ENCODE measurements at regions not wholly inside any gene's neighbourhood (a gene's known extent, or its start where the extent isn't known, plus 50 kb on each side); places are given as distances from the start of the nearest gene placed in this dataset.
"Not testable (repeated sequence)": the region's sequence is repeated elsewhere in the genome, so short reads cannot be mapped to it uniquely, and the experiment has no call there.

DNA sequence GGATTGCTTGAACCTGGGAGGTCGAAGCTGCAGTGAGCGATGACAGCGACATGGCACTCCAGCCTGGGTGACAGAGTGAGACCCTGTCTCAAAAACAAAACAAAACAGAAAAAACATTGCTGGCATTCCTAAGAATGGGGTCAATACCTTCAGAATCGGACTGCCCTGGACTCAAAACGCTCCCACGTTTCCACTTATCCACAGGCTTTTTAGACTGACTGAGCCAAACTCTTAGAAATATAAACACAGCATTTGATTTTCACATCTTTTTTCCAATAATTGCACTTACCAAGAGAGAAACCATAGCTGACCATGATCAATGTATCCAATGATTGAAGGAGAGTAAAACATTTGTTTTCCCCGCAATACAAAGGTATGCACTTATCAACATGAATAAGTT is 59.5 kb upstream of the CUX1 start:
- TF ChIP-seq, protein P1, sequence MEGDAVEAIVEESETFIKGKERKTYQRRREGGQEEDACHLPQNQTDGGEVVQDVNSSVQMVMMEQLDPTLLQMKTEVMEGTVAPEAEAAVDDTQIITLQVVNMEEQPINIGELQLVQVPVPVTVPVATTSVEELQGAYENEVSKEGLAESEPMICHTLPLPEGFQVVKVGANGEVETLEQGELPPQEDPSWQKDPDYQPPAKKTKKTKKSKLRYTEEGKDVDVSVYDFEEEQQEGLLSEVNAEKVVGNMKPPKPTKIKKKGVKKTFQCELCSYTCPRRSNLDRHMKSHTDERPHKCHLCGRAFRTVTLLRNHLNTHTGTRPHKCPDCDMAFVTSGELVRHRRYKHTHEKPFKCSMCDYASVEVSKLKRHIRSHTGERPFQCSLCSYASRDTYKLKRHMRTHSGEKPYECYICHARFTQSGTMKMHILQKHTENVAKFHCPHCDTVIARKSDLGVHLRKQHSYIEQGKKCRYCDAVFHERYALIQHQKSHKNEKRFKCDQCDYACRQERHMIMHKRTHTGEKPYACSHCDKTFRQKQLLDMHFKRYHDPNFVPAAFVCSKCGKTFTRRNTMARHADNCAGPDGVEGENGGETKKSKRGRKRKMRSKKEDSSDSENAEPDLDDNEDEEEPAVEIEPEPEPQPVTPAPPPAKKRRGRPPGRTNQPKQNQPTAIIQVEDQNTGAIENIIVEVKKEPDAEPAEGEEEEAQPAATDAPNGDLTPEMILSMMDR (conservative IDR thresholded peaks at IDR 0.05): no peak
- no peak for TF ChIP-seq EZH2 (IDR thresholded peaks at IDR 0.05; ENCODE audit: low read depth)
- POLR2A ChIA-PET (ENCODE audit: unreplicated experiment): no interaction called here
- DNase-seq: no peak
- no peak overlapping the region for H2AFZ ChIP-seq
- CTCF ChIA-PET: no interaction called here
- H3K36me3 ChIP-seq (ENCODE audit: low read depth): no peaks in the 10 kb centered on the region
- H3K4me1 ChIP-seq (replicated peaks; ENCODE audit: insufficient read depth): no peaks in the 10 kb centered on the region
- H3K4me3 ChIP-seq: no peak overlapping the region
- H3K4me2 ChIP-seq: no peak overlapping the region
- BruUV-seq (replicated peaks): no TSS peak
- H3K9me3 ChIP-seq (ENCODE audit: insufficient read depth, low read depth): no peaks in the 10 kb centered on the region
- no peaks in the 10 kb centered on the region for H3F3A ChIP-seq (ENCODE audit: insufficient read depth, low read depth)
- H3K79me2 ChIP-seq (ENCODE audit: low read depth): no peaks in the 10 kb centered on the region
- H3K9me2 ChIP-seq (ENCODE audit: insufficient read depth): no peaks in the 10 kb centered on the region
- intact Hi-C loops (cut with micrococcal nuclease; ENCODE audit: unreplicated experiment): no loop called here
- H4K20me1 ChIP-seq (ENCODE audit: insufficient read depth): no peaks in the 10 kb centered on the region
- H3K27ac ChIP-seq: no peak overlapping the region
- H3K27me3 ChIP-seq (ENCODE audit: insufficient read depth, low read depth): no peaks in the 10 kb centered on the region

DNA sequence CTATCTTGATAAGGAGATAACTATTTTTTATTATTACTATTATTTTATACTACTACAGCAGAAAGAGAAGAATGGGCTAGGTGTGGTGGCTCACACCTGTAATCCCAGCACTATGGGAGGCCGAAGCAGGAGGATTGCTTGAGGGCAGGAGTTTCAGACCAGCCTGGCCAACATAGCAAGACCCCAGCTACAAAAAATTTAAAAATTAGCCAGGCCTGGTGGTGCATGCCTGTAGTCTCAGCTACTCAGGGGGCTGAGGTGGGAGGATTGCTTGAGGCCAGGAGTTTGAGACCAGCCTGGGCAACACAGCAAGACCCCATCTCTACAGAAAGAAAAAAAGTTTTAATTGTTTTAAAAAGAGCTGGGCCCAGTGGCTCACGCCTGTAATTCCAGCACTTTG is 58.9 kb upstream of the CUX1 start:
- H4K20me1 ChIP-seq (ENCODE audit: insufficient read depth); POLR2A ChIA-PET (ENCODE audit: unreplicated experiment); CTCF ChIA-PET; H3K27me3 ChIP-seq (ENCODE audit: insufficient read depth, low read depth); H3K36me3 ChIP-seq (ENCODE audit: low read depth); H3K4me2 ChIP-seq; DNase-seq; H3K79me2 ChIP-seq (ENCODE audit: low read depth); H3K9me3 ChIP-seq (ENCODE audit: insufficient read depth, low read depth); BruUV-seq (replicated peaks); H2AFZ ChIP-seq; H3F3A ChIP-seq (ENCODE audit: insufficient read depth, low read depth); H3K27ac ChIP-seq; H3K4me1 ChIP-seq (replicated peaks; ENCODE audit: insufficient read depth); intact Hi-C loops (cut with micrococcal nuclease; ENCODE audit: unreplicated experiment); H3K4me3 ChIP-seq; H3K9me2 ChIP-seq (ENCODE audit: insufficient read depth): not testable (repeated sequence)

DNA sequence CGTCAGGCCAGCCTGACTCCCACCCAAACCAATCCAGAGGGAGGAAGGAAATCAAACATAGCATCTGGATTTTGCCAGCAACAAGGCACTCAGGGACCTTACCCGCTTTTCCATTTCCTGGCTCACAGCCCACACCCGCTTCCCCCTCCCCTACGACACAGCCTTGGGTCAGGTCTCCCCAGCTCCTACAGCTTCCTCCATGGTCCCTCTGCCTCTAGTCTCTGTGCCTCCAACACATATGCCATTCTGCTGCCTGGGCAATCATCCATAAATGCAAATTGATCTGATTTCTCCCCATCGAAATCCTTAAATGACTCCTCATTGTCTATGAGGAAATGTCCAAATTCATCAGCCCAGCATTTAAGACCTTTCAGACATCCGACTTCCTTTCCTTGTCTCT is 53.2 kb upstream of the CUX1 start:
- no peaks in the 10 kb centered on the region for H3K9me3 ChIP-seq (ENCODE audit: insufficient read depth, low read depth)
- TF ChIP-seq EZH2 (IDR thresholded peaks at IDR 0.05; ENCODE audit: low read depth): no peak
- TF ChIP-seq, protein P1 (conservative IDR thresholded peaks at IDR 0.05): no peak
- no peaks in the 10 kb centered on the region for H3K79me2 ChIP-seq (ENCODE audit: low read depth)
- no TSS peak for BruUV-seq (replicated peaks)
- H3F3A ChIP-seq (ENCODE audit: insufficient read depth, low read depth): no peaks in the 10 kb centered on the region
- H2AFZ ChIP-seq: no peak overlapping the region
- H3K9me2 ChIP-seq (ENCODE audit: insufficient read depth): no peaks in the 10 kb centered on the region
- no peak overlapping the region for H3K4me3 ChIP-seq
- ChIA-PET CTCF (no interaction called here), POLR2A (ENCODE audit: unreplicated experiment) (no interaction called here)
- no peaks in the 10 kb centered on the region for H3K36me3 ChIP-seq (ENCODE audit: low read depth)
- H3K4me2 ChIP-seq: no peak overlapping the region
- intact Hi-C loops (cut with micrococcal nuclease; ENCODE audit: unreplicated experiment): no loop called here
- H3K27me3 ChIP-seq (ENCODE audit: insufficient read depth, low read depth): no peaks in the 10 kb centered on the region
- H3K4me1 ChIP-seq (replicated peaks; ENCODE audit: insufficient read depth): no peaks in the 10 kb centered on the region
- H3K27ac ChIP-seq: no peak overlapping the region
- no peak for DNase-seq
- H4K20me1 ChIP-seq (ENCODE audit: insufficient read depth): no peaks in the 10 kb centered on the region

DNA sequence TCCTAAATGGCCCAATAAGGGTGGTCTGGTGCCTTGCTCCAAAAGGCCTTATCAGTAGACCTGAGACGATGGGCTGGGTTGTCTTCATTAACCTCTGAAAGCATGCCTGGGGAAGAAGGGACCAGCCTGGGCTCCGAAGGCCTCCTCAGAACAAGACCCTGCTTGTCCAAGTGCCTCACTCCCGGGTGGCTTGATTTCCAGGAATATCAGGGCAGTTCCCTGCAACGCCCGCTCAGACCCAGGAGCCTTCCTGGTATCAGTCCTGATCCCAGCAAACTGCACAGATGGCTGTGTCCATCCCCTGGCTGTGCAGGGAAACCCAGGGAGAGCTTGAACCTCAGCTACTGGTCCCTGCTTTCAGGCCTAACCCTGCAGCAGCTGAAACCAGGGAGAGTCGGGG is 49.9 kb upstream of the CUX1 start:
- intact Hi-C loops (cut with micrococcal nuclease; ENCODE audit: unreplicated experiment): no loop called here
- H3K9me2 ChIP-seq (ENCODE audit: insufficient read depth): no peaks in the 10 kb centered on the region
- 0 out of 2 replicates have a peak, but pooled peaks cover 13% of the 10 kb centered on the region for H3K27me3 ChIP-seq (ENCODE audit: insufficient read depth, low read depth)
- H3K36me3 ChIP-seq (ENCODE audit: low read depth): no peaks in the 10 kb centered on the region
- ChIA-PET CTCF (no interaction called here), POLR2A (ENCODE audit: unreplicated experiment) (interaction anchor here (0.6 to 0.7 kb wide), 2 partner anchors 29 to 89 kb away, joined by 4 to 10 read pairs; no protein-coding TSS in a partner anchor)
- BruUV-seq (replicated peaks): no TSS peak
- H3K79me2 ChIP-seq (ENCODE audit: low read depth): no peaks in the 10 kb centered on the region
- no peak overlapping the region for H3K4me3 ChIP-seq
- no peak overlapping the region for H3K27ac ChIP-seq
- H4K20me1 ChIP-seq (ENCODE audit: insufficient read depth): no peaks in the 10 kb centered on the region
- no peak overlapping the region for H3K4me2 ChIP-seq
- TF ChIP-seq, protein P1 (conservative IDR thresholded peaks at IDR 0.05): no peak
- no peak for TF ChIP-seq EZH2 (IDR thresholded peaks at IDR 0.05; ENCODE audit: low read depth)
- no peak overlapping the region for H2AFZ ChIP-seq
- no peaks in the 10 kb centered on the region for H3K9me3 ChIP-seq (ENCODE audit: insufficient read depth, low read depth)
- no peaks in the 10 kb centered on the region for H3F3A ChIP-seq (ENCODE audit: insufficient read depth, low read depth)
- no peaks in the 10 kb centered on the region for H3K4me1 ChIP-seq (replicated peaks; ENCODE audit: insufficient read depth)
- no peak for DNase-seq
